H1 (cell line): ENCODE measurements at regions not wholly inside any gene's neighbourhood (a gene's known extent, or its start where the extent isn't known, plus 50 kb on each side); places are given as distances from the start of the nearest gene placed in this dataset.

ENCODE experiments used
- CTBP2 ChIP-seq: IDR thresholded peaks from 2 replicates; pipeline ENCODE4 v1.7.0; 2011; ENCODE audit warnings: borderline replicate concordance, mild to moderate bottlenecking, moderate library complexity, mixed read lengths, low read length; ENCODE audit not compliant: insufficient read depth, insufficient read length
- E2F6 ChIP-seq: IDR thresholded peaks from 2 replicates; pipeline ENCODE4 v1.6.1; 2012; ENCODE audit warnings: inconsistent platforms
- SIN3A ChIP-seq, 2 experiments: IDR thresholded peaks in 1 of 2; conservative IDR thresholded peaks in 1 of 2; 2 replicates each; pipeline ENCODE4 v1.6.1; 2011 to 2012; ENCODE audit warnings: low read length in 2 of 2, improper control_type of control experiment in 1 of 2, low read depth in 1 of 2, mild to moderate bottlenecking in 1 of 2

DNA sequence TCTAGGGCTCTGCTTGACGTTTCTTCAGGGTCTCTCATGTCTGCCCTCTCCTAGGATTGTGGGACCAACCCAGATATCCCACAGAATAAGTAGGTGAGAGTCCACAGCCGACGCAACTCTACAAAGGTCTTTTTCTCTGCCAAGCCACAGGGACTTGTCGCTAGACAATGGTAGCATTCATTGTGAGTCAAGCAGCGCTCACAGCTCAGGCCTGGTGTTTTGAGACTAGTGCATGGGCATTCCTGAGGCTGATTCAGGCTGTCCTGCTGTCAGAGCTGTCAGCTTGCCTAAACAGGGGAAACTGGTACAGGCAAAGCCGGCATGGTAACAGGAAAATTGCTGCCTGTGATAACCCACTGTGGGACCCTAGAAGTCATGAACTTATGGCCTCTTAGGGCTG, 610.6 kb upstream of the TSPY4 start (continued):
- no peak for TF ChIP-seq E2F6
- TF ChIP-seq CTBP2: no peak
- TF ChIP-seq SIN3A (conservative IDR thresholded peaks at IDR 0.05 in 1 of 2, IDR thresholded peaks at IDR 0.05 in 1 of 2; ENCODE audit: low read depth in 1 of 2, low read length in 2 of 2): no peak
